ENCODE measurements at regions not wholly inside any gene's neighbourhood (a gene's known extent, or its start where the extent isn't known, plus 50 kb on each side); places are given as distances from the start of the nearest gene placed in this dataset.

DNA sequence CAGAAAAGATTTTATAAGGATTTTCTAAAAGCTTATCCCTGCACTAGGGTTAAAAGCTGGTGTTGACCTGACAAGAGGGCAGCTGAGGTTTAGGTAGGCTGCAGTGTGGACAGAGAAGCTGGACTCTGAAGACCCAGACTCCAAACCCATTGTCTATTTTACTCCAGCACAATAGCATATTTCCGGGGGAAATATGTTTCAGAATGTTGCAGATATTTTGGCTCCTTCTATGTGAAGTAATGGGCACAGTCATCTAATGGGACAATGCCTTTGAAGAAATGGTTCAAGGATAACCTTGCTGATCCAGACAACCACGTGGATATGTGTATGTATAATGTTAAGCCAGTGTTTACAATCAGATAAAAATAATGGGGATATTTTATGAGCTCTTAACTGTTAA, 173.8 kb upstream of the TSC22D1 start:
- TF ChIP-seq, protein P1, sequence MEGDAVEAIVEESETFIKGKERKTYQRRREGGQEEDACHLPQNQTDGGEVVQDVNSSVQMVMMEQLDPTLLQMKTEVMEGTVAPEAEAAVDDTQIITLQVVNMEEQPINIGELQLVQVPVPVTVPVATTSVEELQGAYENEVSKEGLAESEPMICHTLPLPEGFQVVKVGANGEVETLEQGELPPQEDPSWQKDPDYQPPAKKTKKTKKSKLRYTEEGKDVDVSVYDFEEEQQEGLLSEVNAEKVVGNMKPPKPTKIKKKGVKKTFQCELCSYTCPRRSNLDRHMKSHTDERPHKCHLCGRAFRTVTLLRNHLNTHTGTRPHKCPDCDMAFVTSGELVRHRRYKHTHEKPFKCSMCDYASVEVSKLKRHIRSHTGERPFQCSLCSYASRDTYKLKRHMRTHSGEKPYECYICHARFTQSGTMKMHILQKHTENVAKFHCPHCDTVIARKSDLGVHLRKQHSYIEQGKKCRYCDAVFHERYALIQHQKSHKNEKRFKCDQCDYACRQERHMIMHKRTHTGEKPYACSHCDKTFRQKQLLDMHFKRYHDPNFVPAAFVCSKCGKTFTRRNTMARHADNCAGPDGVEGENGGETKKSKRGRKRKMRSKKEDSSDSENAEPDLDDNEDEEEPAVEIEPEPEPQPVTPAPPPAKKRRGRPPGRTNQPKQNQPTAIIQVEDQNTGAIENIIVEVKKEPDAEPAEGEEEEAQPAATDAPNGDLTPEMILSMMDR (IDR thresholded peaks at IDR 0.05 in 4 of 5, conservative IDR thresholded peaks at IDR 0.05 in 1 of 5) = no peak
- TF ChIP-seq POLR2A (IDR thresholded peaks at IDR 0.05) = no peak
